OCI-LY3 (cell line): ENCODE measurements at regions not wholly inside any gene's neighbourhood (a gene's known extent, or its start where the extent isn't known, plus 50 kb on each side); places are given as distances from the start of the nearest gene placed in this dataset.
"Not testable (repeated sequence)": the region's sequence is repeated elsewhere in the genome, so short reads cannot be mapped to it uniquely, and the experiment has no call there.

Source experiments
- H2AFZ ChIP-seq: fragments of 200-600, 300-600 bp; shearing (Covaris generic); 2 replicates; pipeline ENCODE4 v1.6.0; 2014; ENCODE audit warnings: antibody characterized with exemption, low read depth, low read length
- H3K27ac ChIP-seq: fragments of 200-600, 300-600 bp; sonication (generic); 2 replicates; pipeline ENCODE4 v1.5.1; 2014; ENCODE audit warnings: mild to moderate bottlenecking, low read length, moderate library complexity, mixed read lengths
- H3K27me3 ChIP-seq: fragments of 200-600, 300-600 bp; sonication (generic); 2 replicates; pipeline ENCODE4 v1.6.1; 2014; ENCODE audit warnings: low read depth, low read length, mixed read lengths
- H3K36me3 ChIP-seq: fragments of 200-600, 300-600 bp; sonication (generic); replicated peaks from 2 replicates; pipeline ENCODE3; 2014; ENCODE audit warnings: low read depth, low read length, mixed read lengths
- H3K4me1 ChIP-seq: fragments of 300-600, 200-600 bp; sonication (generic); 2 replicates; pipeline ENCODE4 v1.6.1; 2014; ENCODE audit warnings: low read length, mixed read lengths
- H3K4me2 ChIP-seq: fragments of 200-600, 300-600 bp; sonication (generic); 2 replicates; pipeline ENCODE4 v1.6.1; 2014; ENCODE audit warnings: low read length, mixed read lengths
- H3K4me3 ChIP-seq: fragments of 300-600, 200-600 bp; sonication (generic); 2 replicates; pipeline ENCODE4 v1.5.1; 2014; ENCODE audit warnings: antibody characterized with exemption, mild to moderate bottlenecking, low read length, moderate library complexity
- H3K79me2 ChIP-seq: fragments of 300-600, 200-600 bp; shearing (Covaris generic); 2 replicates; pipeline ENCODE4 v1.6.1; 2014; ENCODE audit warnings: mild to moderate bottlenecking, low read length, mixed read lengths
- H3K9ac ChIP-seq: fragments of 300-600, 200-600 bp; shearing (Covaris generic); 2 replicates; pipeline ENCODE4 v1.6.0; 2014; ENCODE audit warnings: mild to moderate bottlenecking, low read length, moderate library complexity
- H3K9me3 ChIP-seq: fragments of 200-600, 300-600 bp; shearing (Covaris generic); 2 replicates; pipeline ENCODE4 v1.6.1; 2014; ENCODE audit warnings: low read length, mixed read lengths; ENCODE audit not compliant: insufficient read depth
- H4K20me1 ChIP-seq: fragments of 200-600, 300-600 bp; sonication (generic); 2 replicates; pipeline ENCODE4 v1.6.1; 2016; ENCODE audit warnings: low read length, mixed read lengths; ENCODE audit not compliant: insufficient read depth
- EZH2phosphoT487 ChIP-seq: fragments of 200-600 bp; shearing (Covaris generic); IDR thresholded peaks from 2 replicates; pipeline ENCODE4 v1.6.1; 2018; ENCODE audit warnings: antibody characterized with exemption, mixed run types, low read depth
- TF ChIP-seq, protein P1 (sequence below): fragments of 200-600, 300-600 bp; sonication (generic); IDR thresholded peaks from 2 replicates; pipeline ENCODE4 v1.5.1; 2014; ENCODE audit warnings: antibody characterized with exemption, low read length, low read depth

DNA sequence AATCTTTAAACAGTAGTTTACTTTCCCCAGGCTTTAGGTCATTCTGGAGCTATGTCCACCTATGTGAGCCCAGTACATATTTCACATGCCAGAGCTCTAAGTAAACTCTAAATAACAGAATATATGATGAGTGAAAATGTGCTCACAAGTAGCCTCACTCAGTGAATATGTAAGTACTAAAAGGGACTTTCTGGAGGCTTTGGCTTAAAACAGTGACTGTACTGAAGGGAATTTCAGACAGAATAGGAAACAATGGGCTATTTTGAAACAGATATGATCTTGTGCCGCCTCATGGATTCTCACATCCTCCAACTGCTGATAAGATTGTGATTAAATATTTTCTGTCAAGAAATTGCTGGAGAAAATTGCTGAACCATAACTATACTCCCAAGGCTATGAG is 747.9 kb downstream of the SOCS6 start:
- no peaks in the 10 kb centered on the region for H3K4me1 ChIP-seq
- H3K4me3 ChIP-seq = no peak overlapping the region
- H3K27ac ChIP-seq = no peak overlapping the region
- H4K20me1 ChIP-seq = no peaks in the 10 kb centered on the region
- H3K9ac ChIP-seq = no peak overlapping the region
- TF ChIP-seq, protein P1, sequence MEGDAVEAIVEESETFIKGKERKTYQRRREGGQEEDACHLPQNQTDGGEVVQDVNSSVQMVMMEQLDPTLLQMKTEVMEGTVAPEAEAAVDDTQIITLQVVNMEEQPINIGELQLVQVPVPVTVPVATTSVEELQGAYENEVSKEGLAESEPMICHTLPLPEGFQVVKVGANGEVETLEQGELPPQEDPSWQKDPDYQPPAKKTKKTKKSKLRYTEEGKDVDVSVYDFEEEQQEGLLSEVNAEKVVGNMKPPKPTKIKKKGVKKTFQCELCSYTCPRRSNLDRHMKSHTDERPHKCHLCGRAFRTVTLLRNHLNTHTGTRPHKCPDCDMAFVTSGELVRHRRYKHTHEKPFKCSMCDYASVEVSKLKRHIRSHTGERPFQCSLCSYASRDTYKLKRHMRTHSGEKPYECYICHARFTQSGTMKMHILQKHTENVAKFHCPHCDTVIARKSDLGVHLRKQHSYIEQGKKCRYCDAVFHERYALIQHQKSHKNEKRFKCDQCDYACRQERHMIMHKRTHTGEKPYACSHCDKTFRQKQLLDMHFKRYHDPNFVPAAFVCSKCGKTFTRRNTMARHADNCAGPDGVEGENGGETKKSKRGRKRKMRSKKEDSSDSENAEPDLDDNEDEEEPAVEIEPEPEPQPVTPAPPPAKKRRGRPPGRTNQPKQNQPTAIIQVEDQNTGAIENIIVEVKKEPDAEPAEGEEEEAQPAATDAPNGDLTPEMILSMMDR = no peak
- TF ChIP-seq EZH2phosphoT487 = no peak
- H3K9me3 ChIP-seq = peaks cover 3% of the 10 kb centered on the region; the same call in 1 of the 2 replicates
- H3K36me3 ChIP-seq = no peaks in the 10 kb centered on the region
- H3K27me3 ChIP-seq = no peaks in the 10 kb centered on the region
- H3K4me2 ChIP-seq = no peak overlapping the region
- no peak overlapping the region for H2AFZ ChIP-seq
- no peaks in the 10 kb centered on the region for H3K79me2 ChIP-seq

DNA sequence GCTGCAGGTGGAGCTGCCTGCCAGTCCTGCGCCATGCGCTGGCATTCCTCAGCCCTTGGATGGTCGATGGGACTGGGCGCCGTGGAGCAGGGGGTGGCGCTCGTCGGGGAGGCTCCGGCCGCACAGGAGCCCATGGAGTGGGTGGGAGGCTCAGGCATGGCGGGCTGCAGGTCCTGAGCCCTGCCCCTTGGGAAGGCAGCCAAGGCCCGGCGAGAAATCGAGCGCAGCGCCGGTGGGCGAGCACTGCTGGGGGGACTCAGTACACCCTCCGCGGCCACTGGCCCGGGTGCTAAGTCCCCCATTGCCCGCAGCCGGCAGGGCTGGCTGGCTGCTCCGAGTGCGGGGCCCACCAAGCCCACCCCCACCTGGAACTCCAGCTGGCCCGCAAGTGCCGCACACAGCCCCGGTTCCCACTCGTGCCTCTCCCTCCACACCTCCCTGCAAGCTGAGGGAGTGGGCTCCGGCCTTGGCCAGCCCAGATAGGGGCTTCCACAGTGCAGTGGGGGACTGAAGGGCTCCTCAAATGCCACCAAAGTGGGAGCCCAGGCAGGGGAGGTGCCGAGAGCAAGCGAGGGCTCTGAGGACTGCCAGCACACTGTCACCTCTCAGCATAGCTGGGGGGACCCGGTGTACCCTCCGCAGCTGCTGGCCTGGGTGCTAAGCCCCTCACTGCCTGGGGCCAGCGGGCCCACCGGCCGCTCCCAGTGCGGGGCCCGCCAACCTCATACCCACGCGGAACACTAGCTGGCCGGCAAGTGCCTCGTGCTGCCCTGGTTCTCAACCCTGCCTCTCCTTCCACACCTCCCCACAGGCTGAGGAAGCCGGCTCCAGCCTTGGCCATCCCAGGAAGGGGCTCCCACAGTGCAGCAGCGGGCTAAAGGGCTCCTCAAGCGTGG is 742.7 kb downstream of the SOCS6 start:
- H3K9ac ChIP-seq, H4K20me1 ChIP-seq, H3K27me3 ChIP-seq, H3K79me2 ChIP-seq, H2AFZ ChIP-seq, H3K4me3 ChIP-seq, H3K27ac ChIP-seq, H3K9me3 ChIP-seq, H3K36me3 ChIP-seq, H3K4me1 ChIP-seq, H3K4me2 ChIP-seq: not testable (repeated sequence)

DNA sequence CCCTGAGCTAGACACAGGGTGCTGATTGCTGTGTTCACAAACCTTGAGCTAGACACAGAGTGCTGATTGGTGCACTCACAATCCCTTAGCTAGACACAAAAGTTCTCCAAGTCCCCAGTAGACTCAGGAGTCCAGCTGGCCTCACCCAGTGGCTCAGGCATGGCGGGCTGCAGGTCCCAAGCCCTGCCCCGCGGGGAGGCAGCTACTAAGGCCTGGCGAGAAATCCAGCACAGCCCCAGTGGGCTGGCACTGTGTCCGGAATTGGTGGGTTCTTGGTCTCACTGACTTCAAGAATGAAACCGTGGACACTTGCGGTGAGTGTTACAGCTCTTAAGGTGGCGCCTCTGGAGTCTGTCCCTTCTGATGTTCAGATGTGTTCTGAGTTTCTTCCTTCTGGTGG is 741.2 kb downstream of the SOCS6 start:
- H3K4me1 ChIP-seq, H3K4me3 ChIP-seq, H3K9me3 ChIP-seq, H3K79me2 ChIP-seq, H4K20me1 ChIP-seq, H2AFZ ChIP-seq, H3K27ac ChIP-seq, H3K36me3 ChIP-seq, H3K4me2 ChIP-seq, H3K27me3 ChIP-seq, H3K9ac ChIP-seq: not testable (repeated sequence)

DNA sequence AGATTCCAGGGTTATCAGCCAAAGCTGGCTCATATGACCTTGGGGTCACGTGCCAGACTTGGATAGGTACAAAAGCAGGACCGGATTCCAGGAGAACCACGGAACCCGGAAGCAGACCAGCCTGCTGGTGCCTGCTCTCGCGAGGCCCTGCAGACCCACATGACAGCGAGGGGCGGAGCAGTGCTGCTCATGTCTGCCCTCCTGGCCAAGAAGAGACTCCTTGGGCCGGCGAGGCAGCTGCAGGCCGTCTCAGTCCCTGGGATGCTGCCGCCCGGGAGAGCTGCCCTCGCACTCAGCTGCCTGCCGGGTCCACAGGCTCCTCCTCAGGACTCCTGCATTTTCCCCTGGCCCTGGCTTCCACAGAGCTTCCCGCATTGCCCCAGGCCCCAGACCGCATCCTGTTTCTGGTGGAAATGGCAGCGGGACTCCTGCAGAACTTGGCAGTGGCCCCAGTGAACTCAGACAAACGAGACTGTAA is 739.5 kb downstream of the SOCS6 start:
- H4K20me1 ChIP-seq = no peaks in the 10 kb centered on the region
- no peaks in the 10 kb centered on the region for H3K4me1 ChIP-seq
- H3K27me3 ChIP-seq = no peaks in the 10 kb centered on the region
- TF ChIP-seq EZH2phosphoT487 = no peak
- TF ChIP-seq, protein P1 = no peak
- H2AFZ ChIP-seq = no peak overlapping the region
- no peak overlapping the region for H3K27ac ChIP-seq
- peaks cover 3% of the 10 kb centered on the region; the same call in 1 of the 2 replicates for H3K9me3 ChIP-seq
- H3K36me3 ChIP-seq = no peaks in the 10 kb centered on the region
- no peak overlapping the region for H3K4me2 ChIP-seq
- H3K79me2 ChIP-seq = no peaks in the 10 kb centered on the region
- no peak overlapping the region for H3K9ac ChIP-seq
- H3K4me3 ChIP-seq = no peak overlapping the region

DNA sequence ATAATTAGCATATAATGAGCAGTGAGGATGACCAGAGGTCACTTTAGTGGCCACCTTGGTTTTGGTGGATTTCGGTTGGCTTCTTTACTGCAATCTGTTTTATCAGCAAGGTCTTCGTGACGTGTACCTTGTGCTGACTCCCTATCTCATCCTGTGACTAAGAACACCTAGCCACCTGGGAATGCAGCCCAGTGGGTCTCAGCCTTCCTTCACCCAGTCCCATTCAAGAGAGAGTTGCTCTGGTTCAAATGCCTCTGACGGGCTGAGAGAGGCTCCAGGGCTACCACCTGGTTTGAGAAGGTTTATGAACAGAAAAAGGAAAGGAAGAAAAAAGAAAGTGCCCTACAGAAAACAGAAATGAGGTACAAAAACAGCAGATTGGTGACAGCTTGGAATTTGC is 738.7 kb downstream of the SOCS6 start:
- Histone ChIP-seq H3K27ac (no peak overlapping the region), H3K9me3 (peaks cover 3% of the 10 kb centered on the region; the same call in 1 of the 2 replicates), H3K4me3 (no peak overlapping the region), H3K36me3 (no peaks in the 10 kb centered on the region), H4K20me1 (no peaks in the 10 kb centered on the region), H2AFZ (no peak overlapping the region), H3K9ac (no peak overlapping the region), H3K4me2 (no peak overlapping the region), H3K79me2 (no peaks in the 10 kb centered on the region), H3K4me1 (no peaks in the 10 kb centered on the region), H3K27me3 (no peaks in the 10 kb centered on the region)
- TF ChIP-seq, protein P1 = no peak
- no peak for TF ChIP-seq EZH2phosphoT487
